Retina (tissue), 1 donor: ENCODE measurements at regions not wholly inside any gene's neighbourhood (a gene's known extent, or its start where the extent isn't known, plus 50 kb on each side); places are given as distances from the start of the nearest gene placed in this dataset.
"Not testable (repeated sequence)": the region's sequence is repeated elsewhere in the genome, so short reads cannot be mapped to it uniquely, and the experiment has no call there.

Source experiments
- DNase-seq: peaks from one replicate; pipeline ENCODE4 v3.0.0-alpha.2; 2016

DNA sequence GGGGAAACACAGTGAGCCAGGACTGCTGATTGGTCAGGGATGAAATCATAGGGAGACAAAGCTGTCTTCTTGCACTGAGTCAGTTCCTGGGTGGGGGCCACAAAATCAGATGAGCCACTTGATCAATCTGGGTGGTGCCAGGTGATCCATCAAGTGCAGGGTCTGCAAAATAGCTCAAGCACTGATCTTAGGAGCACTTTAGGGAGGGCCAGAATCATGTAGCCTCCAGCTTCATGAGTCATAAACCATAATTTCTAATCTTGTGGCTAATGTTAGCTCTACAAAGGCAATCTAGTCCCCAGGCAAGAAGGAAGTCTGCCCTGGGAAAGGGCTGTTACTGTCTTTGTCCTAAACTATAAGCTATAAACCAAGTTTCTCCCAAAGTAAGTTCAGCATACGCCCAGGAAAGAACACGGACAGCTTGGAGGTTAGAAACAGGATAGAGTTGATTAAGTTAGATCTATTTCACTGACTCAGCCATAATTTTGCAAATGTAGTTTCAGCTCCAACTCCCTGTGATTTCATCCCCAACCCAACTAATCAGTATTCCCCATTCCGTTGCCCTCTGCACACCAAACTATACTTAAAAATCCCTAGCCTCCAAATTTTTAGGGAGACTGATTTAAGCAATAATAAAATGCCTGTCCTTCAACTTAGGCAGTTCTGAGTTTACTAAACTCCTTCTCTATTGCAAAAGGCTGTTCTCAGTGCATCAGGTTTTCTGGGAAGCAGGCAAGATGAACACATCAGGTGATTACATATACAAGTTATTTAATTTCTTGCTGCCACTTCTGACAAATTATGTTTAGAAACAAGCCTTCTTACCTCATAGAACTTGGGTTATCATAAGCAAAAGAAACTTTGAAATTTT lies 226.9 kb upstream of the SPOPL start:
- DNase-seq: no peak

DNA sequence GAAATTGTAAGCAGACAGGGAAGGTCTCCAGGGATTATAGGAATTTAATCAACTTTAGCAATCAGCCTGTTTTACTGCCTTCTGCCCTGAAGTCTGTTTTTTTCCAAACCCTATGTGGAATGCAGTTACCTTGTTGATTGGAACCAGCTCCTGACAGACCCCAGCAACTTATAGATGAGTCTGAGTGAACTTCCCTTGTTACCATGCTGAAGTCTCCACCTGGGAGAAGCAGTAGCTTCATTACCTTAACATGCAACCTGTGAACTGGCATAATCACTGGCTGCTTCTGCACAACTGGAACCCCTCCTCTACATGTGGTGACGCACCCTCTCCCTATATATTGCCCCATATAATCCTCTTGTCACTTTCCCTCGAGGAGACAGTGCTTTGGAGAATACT lies 226.3 kb upstream of the SPOPL start:
- DNase-seq: no peak

DNA sequence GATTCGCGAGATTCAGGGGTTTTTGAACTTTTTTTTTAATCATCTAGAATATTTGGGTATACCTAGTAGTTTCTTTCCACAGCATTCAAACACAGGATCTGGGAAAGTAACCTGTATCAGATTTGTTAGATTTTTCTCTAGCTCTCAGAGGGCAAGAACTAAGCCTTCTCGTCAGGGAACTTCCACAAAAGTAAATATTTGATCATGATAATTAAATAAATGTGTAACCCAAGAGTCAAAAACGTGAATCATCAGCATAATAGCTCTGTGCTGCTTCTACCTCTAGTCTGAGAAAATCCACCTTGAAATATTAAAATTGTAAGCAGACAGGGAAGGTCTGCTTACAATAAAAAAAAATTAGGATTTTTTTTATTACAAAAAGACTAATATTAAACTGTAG lies 225.7 kb upstream of the SPOPL start:
- no peak for DNase-seq

DNA sequence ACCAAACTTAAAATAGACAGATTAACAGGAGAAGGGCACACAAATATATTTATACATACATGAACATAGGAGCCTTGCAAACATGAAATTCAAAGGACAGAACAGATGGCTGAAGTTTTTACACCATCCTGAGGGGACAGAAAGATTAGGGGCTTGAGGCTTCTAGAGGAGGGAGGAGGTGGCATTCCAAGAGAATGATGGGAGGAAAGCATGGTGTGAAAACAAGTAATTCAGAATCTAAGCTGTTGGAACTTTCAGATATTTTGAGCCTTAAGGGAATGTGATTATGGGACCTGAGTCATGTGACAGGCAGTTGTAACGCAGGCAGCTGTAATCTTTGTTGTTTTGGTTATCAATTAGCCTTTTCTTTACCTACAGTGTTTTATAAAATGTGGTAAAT lies 225.2 kb upstream of the SPOPL start:
- peak; percentile 15 for DNase-seq

DNA sequence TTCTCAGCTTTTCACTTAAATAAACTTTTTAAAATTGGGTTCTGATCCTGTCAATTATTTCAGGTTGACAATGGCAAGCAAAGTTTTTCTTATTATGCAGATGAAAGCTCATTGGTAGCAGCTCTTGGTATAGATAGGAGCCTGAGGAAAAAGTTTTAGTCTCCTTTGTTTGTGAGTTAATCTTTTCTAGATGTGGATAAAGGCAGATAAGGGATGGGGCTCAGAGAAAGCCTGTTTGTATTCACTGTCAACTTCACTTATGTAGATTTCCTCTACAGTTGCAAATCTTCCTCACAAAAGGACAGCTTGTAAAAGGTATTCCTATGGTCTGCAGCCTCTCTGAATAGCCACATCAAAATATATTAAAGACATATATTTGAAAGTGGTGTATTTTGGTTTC lies 224.5 kb upstream of the SPOPL start:
- peak; percentile 25 for DNase-seq

DNA sequence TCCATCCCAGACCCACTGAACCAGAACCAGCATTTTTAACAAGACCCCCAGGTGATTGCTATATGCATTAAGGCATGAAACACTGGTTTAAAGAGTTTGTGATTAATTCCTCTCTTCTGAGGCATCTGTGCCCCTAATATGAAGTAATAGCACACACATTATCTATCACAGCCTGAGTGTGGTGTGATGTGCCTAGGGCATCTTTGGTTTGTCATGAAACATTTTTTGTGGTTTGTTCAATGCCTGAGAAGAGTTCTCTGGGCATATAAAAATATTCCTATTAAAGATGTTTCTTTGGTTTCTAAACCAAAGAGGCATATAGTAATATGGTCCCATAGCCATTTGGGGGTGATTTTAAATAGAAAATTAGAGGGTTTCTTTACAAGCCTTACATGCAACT lies 221.7 kb upstream of the SPOPL start:
- no peak for DNase-seq

DNA sequence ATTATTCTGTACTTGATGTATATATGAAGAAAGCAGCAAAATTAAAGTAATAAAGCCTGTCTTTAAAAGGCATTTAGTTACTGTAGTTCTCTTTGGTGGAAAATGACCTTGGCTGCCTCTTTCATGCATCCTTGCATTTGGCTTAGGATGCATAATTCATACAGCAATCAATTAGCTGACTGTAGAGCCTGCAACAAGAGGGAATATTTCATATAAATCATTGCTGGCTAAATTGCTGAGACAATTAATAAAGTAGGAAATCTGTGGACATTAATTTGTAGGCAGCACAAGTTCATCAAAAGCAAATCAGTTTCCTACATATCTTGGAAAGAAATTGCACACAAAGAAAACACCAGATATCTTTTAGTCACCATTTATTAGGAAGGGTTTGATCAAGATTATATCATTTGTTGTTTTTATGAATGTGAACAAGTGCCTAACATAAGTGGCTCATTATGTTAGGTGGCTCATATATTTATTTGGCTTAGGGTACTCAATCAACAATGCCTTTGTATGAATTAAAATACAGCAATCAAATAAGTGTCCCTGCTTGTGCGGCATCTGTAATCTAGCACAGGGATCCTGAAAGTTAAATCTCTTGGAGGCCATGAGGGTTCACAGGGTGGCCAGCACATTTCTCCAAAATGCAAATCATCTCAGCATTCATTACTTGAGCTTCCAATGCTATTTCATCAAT lies 220.4 kb upstream of the SPOPL start:
- no peak for DNase-seq

DNA sequence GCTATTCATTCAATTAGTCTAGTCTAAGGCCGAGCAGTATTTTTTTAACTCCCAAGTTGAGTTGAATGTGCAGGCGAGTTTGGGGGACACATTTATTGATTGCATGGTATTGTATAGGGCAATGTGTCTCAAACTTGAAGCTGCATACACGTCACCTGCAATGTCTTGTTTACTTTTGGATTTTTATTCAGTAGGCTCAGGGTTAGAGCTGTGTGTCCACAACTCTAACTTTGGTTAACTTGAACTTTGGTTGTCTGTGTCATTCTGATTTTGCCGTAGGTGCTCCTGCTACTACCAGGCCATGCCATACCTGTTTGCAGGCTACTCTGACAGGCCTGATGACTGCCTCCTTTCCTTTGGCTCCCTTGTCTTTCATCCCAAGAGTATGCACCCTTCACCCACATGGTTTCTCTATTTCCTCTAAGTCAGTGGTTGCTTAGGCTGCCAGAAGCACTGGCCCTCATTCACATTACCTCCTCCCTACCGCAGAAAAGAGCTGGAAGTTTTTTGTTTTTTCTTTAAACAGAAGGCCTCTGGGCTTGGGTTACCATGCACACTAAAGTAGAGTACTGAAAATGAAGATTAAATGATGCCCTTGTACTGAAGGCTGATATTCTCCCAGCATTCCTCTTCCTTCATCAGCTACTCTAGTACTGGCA lies 219.4 kb upstream of the SPOPL start:
- DNase-seq: no peak

DNA sequence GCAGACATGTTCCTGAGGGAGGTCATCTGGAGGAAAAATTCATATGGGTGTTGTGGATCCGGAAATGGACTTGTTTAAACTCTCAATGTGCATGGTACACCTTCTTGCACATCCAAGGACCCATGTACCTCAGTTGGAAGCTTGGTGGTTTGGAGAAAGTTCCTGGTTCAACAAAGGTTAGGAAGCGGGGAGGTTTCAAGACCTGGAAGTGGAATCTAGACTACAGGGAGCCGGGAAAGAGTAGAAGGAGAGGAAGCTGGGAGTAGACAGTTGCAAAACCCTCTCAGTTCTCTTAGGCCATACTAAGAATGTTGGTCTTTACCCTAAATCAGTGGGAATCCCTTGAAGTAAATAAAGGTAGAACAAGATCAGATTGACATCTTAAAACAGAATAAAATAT lies 209.8 kb upstream of the SPOPL start:
- DNase-seq: no peak

DNA sequence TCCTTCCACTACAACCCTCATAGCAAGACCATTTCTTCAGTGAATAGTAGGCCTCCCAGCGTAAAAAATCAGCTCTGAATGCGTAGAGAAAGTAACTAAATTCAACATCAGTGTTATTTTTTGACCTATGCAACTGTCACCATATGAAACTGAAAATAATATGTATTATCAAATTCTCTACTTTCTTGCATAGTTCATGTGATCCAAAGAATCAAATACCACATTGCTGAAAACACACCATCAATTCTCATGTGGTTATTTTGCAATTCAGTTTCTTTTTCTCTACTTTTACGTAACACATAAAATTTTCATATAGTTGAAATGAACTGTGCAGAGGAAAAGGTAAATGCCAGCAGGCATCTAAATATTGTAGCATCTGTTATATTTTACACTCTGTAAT lies 208.5 kb upstream of the SPOPL start:
- no peak for DNase-seq

DNA sequence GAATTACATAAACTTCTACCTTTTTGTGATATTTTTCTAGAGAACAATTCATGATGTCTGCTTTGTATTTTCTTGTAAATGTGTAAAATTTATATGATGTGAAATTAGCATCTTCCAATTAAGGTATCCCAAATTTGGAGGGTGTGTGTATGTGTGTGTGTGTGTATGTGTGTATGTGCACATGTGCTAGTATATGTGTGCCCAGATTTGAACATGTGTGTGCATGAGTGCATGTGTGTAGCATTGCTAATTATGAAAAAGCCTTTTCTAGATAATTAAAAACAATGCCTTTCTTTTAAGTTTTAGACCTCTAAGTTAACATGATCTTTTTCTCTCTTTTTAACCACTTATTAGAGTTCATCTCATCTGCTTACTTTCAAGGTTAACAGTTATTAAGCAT lies 208.0 kb upstream of the SPOPL start:
- DNase-seq: no peak

DNA sequence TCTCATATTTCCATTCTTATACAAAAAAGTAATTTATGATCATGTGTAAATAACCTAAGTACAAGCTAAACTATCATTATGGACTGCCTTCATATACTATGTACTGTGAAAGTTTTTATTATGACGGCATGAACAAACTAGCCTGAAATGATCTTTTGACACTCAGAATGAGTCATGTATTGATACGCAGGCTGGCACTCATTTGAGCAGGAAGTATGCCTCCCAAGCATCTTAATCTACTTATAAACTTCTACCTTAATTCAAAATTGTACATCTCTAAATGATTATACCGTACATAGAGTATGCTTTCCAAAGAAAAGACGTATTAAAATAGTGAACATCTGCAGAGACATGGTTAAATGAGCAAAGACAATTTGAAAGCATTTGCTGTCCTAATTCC lies 207.1 kb upstream of the SPOPL start:
- no peak for DNase-seq

DNA sequence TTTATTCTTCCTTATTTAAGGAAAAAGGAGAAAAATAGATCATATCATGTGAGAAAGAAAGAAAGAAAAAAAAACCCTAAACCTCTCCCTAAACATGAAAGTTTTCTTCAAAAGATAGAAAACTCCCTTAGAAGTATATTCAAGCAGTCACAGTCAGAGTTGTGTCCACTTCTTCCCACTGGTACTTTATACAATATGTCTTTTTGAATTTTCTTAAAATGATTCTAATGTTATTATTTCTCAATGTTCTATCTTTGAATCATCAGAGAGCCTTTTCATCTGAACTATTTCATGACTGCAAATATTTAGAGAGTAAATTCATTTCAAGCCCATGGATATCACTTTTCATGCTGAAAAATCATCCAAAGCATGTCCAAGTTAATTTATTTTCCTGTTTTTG lies 205.2 kb upstream of the SPOPL start:
- no peak for DNase-seq

DNA sequence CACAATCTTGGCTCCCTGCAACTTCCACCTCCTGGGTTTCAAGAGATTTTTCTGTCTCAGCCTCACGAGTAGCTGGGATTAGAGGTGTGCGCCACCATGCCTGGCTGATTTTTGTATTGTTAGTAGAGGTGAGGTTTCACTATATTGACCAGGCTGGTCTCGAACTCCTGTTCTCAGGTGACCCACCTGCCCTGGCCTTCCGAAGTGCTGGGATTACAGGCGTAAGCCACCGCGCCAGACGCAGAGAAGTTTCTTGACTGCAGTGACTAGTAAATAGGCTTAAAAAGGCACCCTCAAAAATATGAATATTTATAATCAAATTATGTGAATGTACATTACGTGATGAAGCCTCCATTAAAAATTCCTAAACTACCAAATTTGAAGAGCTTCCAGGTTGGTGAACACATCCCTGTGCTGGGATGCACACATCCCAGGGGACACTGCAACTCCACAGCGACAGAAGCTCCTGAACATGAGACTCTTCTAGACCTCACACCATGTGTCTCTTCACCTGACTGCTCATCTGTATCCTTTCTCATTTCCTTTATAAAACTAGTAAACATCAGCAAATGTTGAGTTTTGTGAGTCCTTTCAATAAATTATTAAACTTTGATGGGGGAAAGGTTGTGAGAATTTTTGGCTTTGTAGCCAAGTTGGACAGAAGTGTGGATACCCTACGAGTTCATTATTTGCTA lies 203.3 kb upstream of the SPOPL start:
- DNase-seq: no peak

DNA sequence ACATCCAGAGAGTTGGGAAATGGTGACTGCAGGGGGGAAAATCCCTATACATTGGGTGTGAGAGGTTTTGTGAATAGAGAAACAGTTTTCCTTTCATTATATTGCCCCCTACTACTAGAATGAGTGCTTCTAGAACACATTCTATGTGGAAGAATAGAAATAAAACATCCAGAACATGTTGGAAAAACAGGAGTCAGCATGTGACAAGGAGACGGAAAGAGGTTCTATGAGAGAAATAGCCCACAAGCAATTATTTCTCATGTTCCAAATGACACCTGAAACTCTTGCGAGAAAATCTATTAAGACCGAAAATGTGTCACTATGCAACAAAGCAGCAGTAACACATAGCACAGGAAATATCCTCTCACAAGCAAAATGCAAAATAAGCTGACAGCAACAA lies 202.7 kb upstream of the SPOPL start:
- no peak for DNase-seq

DNA sequence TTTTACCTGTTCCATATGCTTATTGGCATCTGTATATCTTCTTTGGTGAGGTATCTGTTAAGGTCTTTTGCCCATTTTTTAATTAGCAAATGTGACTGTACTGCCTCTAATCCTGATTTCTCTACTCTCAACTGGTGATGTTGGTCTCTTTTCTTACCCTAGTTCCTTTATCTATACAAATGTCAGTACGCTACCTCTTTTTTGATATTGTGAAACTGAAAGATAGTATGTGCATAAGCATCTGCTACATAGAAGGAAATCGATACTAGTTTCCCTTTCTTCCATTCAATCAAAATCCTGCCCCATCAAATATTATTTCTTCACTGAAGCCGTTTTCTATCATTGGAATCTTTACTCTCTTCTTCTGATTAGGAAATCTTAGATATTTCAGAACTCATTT lies 194.9 kb upstream of the SPOPL start:
- no peak for DNase-seq

DNA sequence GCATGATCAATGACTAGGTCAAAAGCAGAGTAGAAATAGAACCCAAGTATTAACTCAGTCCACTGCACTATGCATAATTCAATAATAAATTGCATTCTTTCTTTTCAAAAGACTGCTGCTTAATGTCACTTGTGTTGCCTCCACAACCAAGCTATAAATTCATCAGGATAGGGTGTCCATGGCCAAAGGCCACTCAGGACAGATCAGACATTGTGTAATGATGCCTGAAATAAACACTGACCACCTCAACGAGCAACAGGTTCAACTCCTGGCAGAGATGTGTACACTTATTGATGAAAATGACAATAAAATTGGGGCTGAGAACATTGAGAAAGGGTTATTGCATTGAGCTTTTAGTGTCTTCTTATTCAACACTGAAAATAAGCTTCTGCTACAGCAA lies 194.5 kb upstream of the SPOPL start:
- DNase-seq: no peak

DNA sequence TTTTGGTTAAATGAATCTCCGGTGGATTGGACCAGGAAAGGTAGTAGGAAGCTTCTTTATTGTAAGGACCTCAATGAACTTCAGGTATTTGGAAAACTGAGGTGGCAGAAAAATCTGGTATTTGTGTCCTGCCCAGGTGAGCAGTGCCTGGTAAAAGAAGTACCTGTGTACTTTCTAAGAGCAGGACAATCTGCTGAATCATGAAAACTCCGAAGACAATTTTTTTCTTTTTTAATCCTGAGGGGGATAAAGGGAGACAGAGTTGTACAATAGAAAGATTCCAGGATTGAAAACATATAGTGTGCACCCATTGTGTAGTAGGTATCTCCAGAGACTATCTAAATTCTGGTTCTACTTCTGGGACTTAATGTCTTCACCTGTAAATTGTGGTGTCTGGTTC lies 191.8 kb upstream of the SPOPL start:
- no peak for DNase-seq

DNA sequence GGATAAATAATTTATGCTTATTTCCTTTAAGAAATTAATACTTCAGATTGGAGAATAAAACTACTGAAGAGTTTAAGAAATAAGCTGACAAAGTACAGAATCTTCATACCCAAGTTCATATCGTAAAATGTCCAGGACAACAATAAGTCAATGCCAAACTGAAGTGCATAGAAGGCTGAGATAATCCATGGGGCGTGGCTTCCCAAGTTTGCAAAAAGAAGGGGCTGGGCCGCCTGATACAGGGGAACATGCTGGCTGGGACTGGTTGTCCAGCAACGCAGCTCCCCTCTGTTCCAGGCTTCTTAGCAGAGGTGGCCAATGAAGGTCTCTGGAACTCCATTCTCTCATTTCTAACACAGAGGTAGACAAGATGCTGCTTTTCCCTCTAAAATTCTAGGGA lies 189.5 kb upstream of the SPOPL start:
- no peak for DNase-seq

DNA sequence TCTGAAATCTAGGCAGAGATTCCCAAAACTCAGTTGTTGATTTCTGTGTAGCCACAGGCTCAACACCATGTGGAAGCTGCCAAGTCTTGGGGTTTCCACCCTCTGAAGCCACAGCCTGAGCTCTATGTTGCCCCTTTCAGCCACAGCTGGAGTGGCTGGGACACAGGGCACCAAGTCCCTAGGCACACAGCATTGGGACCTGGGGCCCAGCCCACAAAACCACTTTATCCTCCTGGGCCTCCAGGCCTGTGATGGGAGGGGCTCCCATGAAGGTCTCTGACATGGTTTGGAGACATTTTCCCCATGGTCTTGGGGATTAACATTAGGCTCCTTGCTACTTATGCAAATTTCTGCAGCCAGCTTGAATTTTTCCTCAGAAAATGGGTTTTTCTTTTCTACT lies 186.0 kb upstream of the SPOPL start:
- not testable (repeated sequence) for DNase-seq

DNA sequence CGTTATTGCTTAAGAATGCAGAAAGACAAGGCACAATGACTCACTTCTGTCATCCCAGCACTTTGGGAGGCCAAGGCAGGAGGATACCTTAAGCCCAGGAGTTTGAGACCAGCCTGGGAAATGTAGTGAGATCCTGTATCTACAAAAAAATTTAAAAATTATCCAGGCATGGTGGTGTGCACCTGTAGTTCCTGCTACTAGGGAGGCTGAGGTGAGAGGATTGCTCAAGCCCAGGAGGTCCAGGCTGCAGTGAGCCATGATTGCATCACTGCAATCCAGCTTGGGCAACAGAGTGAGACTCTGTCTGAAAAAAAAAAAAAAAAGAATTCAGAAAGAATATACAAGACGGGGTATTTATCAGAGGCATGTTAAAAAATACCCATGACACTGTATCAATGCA lies 182.0 kb upstream of the SPOPL start:
- no peak for DNase-seq

DNA sequence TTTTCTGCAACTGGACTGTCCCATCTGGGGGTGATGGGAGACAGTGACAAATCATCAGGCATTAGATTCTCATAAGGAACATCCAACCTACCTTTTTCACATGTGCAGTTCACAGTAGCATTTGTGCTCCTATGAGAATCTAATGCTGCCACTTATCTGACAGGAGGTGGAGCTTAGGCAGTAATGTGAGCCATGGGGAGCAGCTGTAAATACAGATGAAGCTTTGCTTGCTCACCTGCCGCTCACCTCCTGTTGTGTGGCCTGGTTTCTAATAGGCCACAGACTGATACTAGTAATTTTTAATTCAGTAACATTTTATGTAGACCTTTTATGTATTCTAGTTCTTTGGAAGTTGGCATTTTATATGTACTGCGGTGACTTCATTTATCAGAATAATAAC lies 180.1 kb upstream of the SPOPL start:
- no peak for DNase-seq

DNA sequence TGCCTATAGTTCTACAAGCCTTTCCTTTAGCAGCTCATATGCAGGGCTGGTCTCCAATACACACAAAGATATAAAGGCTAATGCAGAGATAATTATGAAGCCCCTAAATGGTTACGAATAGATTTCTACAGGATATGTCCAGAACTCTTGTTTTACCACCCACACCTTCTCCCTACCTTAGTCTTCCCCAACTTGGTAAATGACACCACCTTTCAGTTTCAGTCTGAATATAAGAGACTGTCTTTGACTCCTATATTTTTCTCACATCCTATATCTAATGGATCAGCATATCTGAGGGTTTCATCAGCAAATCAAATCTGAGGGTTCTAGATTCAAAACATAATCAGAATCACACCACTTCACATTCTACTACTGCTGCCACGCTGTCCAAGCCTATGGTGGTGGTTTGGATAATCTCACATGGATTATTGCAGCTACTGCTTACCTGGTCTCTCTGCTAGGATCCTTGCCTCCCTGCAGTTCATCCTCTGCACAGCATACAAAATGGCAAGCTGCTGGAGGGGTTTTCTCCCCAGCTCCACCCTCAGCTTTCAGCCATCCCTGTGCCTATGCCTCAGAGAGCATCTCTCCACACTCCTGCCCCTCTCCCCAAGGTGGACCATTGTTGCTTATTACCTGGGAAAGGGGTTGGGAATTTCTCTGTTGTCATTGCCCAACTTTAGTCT lies 178.0 kb upstream of the SPOPL start:
- DNase-seq: no peak
